Calu3 (cell line): ENCODE measurements at regions not wholly inside any gene's neighbourhood (a gene's known extent, or its start where the extent isn't known, plus 50 kb on each side); places are given as distances from the start of the nearest gene placed in this dataset.

ENCODE experiments used
- BruUV-seq: library from RNA; stranded (reverse); fragments of 400-500 nt; replicated peaks from 2 replicates; lab custom pipeline; 2021; lab: Mats Ljungman, UMichigan
- CTCF ChIA-PET: fragments of 300-600 bp; sonication (Branson Sonifier 250); formaldehyde crosslinking; loops from one replicate; lab custom pipeline; 2022; ENCODE audit warnings: antibody characterized with exemption; lab: Charles Lee
- DNase-seq: peaks from one replicate; pipeline ENCODE4 v3.0.0; 2022
- H3K27ac Mint-ChIP-seq: one replicate; pipeline ENCODE4 v1.8.0; 2022; ENCODE audit warnings: mixed read lengths; ENCODE audit not compliant: unreplicated experiment
- H3K27me3 Mint-ChIP-seq: one replicate; pipeline ENCODE4 v1.8.0; 2022; ENCODE audit warnings: mixed read lengths; ENCODE audit not compliant: unreplicated experiment
- H3K36me3 Mint-ChIP-seq: one replicate; pipeline ENCODE4 v1.8.0; 2022; ENCODE audit warnings: mild to moderate bottlenecking, moderate library complexity, mixed read lengths; ENCODE audit not compliant: insufficient read depth, unreplicated experiment
- H3K4me1 Mint-ChIP-seq: one replicate; pipeline ENCODE4 v1.8.0; 2022; ENCODE audit warnings: mild to moderate bottlenecking, low read depth, mixed read lengths; ENCODE audit not compliant: unreplicated experiment
- H3K4me3 Mint-ChIP-seq: one replicate; pipeline ENCODE4 v1.8.0; 2022; ENCODE audit warnings: mild to moderate bottlenecking, low read depth, moderate library complexity, mixed read lengths; ENCODE audit not compliant: unreplicated experiment
- H3K9me3 Mint-ChIP-seq: one replicate; pipeline ENCODE4 v1.8.0; 2022; ENCODE audit warnings: low read depth, mixed read lengths; ENCODE audit not compliant: unreplicated experiment
- intact Hi-C: fragments of 100-400 bp; cut with micrococcal nuclease; formaldehyde crosslinking; loops from one replicate; pipeline ENCODE4 v1.10.0; 2022; ENCODE audit not compliant: unreplicated experiment
- TF ChIP-seq, protein P1 (sequence below): fragments of 200-600 bp; IDR thresholded peaks from one replicate; pipeline ENCODE4 v1.8.0; 2022; ENCODE audit warnings: antibody characterized with exemption; ENCODE audit not compliant: unreplicated experiment

DNA sequence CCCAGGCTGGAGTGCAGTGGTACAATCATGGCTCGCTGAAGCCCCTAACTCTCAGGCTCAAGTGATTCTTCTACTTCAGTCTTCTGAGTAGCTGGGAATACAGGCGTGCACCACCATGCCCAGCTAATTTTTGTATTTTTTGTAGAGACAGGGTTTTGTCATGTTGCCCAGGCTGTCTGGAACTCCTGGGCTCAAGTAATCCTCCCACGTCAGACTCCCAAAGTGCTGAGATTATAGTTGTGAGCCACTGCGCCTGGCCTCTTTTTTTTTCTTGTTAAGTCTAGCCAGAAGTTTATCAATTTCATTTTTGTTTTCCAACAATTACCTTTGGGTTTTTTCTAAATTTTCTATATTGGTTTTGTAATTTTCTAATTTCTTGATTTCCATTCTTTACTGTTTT is 100.6 kb downstream of the GC start:
- Mint-ChIP-seq H3K9me3 (no peaks in the 10 kb centered on the region), H3K27me3 (no peaks in the 10 kb centered on the region), H3K27ac (no peak overlapping the region), H3K4me1 (no peaks in the 10 kb centered on the region), H3K4me3 (no peak overlapping the region), H3K36me3 (no peaks in the 10 kb centered on the region)
- intact Hi-C loops: no loop called here
- CTCF ChIA-PET: no interaction called here
- BruUV-seq: no TSS peak
- TF ChIP-seq, protein P1, sequence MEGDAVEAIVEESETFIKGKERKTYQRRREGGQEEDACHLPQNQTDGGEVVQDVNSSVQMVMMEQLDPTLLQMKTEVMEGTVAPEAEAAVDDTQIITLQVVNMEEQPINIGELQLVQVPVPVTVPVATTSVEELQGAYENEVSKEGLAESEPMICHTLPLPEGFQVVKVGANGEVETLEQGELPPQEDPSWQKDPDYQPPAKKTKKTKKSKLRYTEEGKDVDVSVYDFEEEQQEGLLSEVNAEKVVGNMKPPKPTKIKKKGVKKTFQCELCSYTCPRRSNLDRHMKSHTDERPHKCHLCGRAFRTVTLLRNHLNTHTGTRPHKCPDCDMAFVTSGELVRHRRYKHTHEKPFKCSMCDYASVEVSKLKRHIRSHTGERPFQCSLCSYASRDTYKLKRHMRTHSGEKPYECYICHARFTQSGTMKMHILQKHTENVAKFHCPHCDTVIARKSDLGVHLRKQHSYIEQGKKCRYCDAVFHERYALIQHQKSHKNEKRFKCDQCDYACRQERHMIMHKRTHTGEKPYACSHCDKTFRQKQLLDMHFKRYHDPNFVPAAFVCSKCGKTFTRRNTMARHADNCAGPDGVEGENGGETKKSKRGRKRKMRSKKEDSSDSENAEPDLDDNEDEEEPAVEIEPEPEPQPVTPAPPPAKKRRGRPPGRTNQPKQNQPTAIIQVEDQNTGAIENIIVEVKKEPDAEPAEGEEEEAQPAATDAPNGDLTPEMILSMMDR: no peak
- DNase-seq: no peak

DNA sequence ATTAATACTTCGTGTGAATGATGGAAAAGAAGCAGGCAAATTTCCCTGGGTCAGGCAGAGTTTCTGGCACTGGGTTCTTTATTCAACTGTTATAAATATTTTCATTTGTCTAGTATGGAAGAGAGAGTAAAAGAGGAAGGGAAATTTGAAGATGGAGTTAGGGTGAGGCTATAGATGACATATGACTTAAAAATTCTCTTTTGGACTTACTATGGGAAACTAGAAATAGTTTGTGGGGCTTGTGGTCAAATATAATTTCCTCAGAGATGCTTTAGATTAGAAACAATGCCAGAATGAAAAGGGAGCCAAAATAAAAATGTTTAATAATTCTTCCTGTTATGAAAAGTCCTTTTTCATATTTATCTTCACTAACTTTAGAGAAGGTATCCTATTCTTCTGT is 103.2 kb downstream of the GC start:
- Mint-ChIP-seq H3K27me3 (no peaks in the 10 kb centered on the region), H3K4me1 (no peaks in the 10 kb centered on the region), H3K9me3 (no peaks in the 10 kb centered on the region), H3K36me3 (no peaks in the 10 kb centered on the region), H3K27ac (no peak overlapping the region), H3K4me3 (no peak overlapping the region)
- intact Hi-C loops: no loop called here
- CTCF ChIA-PET: no interaction called here
- DNase-seq: no peak
- TF ChIP-seq, protein P1: no peak
- BruUV-seq: no TSS peak

DNA sequence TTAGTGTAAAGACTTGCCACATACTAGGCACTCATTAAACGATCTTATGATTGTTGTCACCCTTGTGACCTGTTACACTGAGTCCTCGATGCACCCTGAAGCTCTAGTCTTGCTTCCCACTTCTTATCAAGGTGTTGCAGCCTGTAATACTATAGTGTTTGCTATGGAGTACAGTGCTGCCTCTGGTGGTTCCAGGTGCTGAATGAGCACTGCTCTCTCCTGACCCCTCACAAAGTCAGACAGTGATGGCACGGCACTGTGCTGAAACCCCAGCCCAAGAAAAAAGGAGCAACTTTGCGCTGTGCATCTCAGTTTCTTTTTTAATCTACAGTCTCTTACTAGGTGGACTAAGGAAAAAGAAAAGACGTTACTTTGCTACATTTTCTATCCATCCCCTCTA is 106.3 kb downstream of the GC start:
- H3K4me3 Mint-ChIP-seq: no peak overlapping the region
- H3K9me3 Mint-ChIP-seq: no peaks in the 10 kb centered on the region
- DNase-seq: no peak
- no peak overlapping the region for H3K27ac Mint-ChIP-seq
- TF ChIP-seq, protein P1: no peak
- intact Hi-C loops: no loop called here
- no TSS peak for BruUV-seq
- CTCF ChIA-PET: no interaction called here
- H3K36me3 Mint-ChIP-seq: peaks cover 2% of the 10 kb centered on the region
- no peaks in the 10 kb centered on the region for H3K27me3 Mint-ChIP-seq
- H3K4me1 Mint-ChIP-seq: no peaks in the 10 kb centered on the region

DNA sequence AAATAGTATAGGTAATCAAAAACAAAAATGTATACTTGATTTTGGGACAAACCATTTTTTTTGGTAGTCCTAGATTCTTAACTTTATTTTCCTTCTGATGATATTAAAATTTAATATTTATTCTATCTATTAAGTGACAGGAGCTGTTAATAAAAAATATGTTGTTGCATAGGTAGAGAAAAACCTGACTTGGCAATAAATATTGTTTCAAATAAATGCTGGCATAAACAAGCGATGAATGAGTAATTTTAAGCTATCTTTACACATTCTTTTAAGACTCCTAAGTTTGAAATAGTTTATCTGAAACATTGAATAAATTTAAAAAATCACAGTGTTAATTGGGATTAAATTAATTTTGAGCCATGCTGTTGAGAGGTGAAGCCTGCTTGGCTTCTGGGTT is 114.6 kb downstream of the GC start:
- Mint-ChIP-seq H3K36me3 (peaks cover 8% of the 10 kb centered on the region), H3K9me3 (peaks cover 3% of the 10 kb centered on the region), H3K27ac (no peak overlapping the region), H3K4me3 (no peak overlapping the region), H3K27me3 (no peaks in the 10 kb centered on the region), H3K4me1 (no peaks in the 10 kb centered on the region)
- no peak for DNase-seq
- TF ChIP-seq, protein P1: no peak
- CTCF ChIA-PET: no interaction called here
- intact Hi-C loops: no loop called here
- no TSS peak for BruUV-seq
